ENCODE measurements at regions not wholly inside any gene's neighbourhood (a gene's known extent, or its start where the extent isn't known, plus 50 kb on each side); places are given as distances from the start of the nearest gene placed in this dataset.

- TF ChIP-seq RAD21 (IDR thresholded peaks at IDR 0.05; ENCODE audit: low read depth) (no peak), YY1 (IDR thresholded peaks at IDR 0.05; ENCODE audit: low read depth) (no peak), TAF1 (IDR thresholded peaks at IDR 0.05; ENCODE audit: low read depth) (no peak), ZBTB7A (IDR thresholded peaks at IDR 0.05; ENCODE audit: low read depth) (no peak), EP300 (IDR thresholded peaks at IDR 0.05; ENCODE audit: borderline replicate concordance) (no peak)
- TF ChIP-seq, protein P1, sequence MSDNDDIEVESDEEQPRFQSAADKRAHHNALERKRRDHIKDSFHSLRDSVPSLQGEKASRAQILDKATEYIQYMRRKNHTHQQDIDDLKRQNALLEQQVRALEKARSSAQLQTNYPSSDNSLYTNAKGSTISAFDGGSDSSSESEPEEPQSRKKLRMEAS (IDR thresholded peaks at IDR 0.05) = no peak
These were observed 124.9 kb downstream of the CCDC71L start for GRCh38 chr7:106536079-106536478.
